Right lung (tissue), 2 donors: ENCODE measurements at regions not wholly inside any gene's neighbourhood (a gene's known extent, or its start where the extent isn't known, plus 50 kb on each side); places are given as distances from the start of the nearest gene placed in this dataset.
"Not testable (repeated sequence)": the region's sequence is repeated elsewhere in the genome, so short reads cannot be mapped to it uniquely, and the experiment has no call there.

ENCODE experiments used
- DNase-seq, 2 donors: peaks; one replicate each; pipeline ENCODE4 v3.0.0-alpha.2; 2013

DNA sequence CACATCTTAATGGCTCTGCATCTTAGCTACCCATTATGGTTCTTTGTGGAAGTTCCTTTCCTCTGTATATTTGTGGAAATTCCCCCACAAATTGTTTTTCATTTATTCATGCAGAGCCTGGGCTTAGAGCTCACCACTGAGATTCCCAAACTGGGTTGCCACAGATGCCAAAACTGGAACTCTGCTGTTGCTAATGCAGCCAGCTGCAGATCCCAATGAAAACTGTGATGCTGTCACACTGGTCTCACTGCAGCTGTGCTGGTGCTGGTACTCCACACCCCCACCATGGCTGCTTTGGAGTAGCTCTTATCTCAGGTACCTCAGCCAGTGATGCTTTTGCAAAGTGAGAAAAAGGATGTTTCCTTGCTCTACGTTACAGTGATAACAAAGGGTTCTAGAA is 87.7 kb downstream of the DCK start:
- no peak for DNase-seq

DNA sequence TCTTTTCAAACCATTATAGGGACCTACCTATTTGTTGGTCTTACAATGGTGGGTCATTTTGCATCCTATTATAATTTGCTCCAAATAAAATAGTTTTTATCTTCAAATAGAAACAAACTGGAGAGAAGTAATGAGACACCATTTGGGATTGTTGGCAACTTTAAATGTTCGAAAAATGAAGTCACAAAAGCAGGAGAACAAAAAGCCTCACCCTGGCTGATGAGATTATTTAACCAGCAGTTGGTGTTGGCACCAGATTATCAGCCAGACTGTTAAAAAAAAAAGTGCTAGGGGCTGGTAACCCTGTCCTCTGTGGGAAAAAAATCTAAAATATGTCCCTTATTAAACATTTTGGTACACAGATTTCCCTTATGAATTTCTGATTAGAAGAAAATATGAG is 100.3 kb downstream of the DCK start:
- DNase-seq = no peak

DNA sequence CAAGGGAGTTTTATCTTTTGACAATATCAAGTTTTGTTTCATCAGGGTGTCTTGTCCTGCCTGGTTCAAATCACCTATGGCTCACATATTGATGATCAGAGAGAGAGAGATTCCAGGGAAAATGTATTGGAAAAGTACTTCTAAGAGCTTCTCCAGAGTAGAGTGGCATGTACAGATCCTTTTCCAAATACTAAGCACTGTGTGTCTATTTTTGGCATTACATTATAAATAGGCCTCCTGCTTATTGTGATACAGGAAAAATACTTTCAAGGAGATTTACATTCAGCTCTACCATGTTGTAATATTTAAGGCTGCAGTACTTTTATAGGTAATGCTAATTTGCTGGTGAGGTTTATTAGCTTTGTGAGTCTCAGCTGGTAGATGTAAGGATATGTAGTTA is 100.8 kb downstream of the DCK start:
- DNase-seq = no peak

DNA sequence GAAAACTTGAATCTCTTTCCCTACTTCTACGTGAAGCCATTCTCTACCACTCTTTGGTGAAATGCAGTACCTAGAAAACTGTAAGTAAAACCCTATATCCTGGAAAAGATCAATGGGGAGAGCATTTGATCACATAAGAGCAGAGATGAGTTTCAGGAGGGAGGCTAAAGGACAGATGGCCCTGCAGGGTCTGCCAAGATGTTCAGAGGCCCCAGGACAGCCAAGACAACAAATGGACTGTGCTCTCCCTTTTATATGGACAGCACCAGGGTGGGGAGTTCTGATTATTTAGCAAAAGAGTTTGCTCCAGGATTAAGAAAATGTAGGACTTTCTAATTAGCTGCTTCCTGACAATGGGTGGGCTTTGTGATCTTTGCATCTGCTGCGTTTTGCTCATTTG is 101.7 kb downstream of the DCK start:
- no peak for DNase-seq

DNA sequence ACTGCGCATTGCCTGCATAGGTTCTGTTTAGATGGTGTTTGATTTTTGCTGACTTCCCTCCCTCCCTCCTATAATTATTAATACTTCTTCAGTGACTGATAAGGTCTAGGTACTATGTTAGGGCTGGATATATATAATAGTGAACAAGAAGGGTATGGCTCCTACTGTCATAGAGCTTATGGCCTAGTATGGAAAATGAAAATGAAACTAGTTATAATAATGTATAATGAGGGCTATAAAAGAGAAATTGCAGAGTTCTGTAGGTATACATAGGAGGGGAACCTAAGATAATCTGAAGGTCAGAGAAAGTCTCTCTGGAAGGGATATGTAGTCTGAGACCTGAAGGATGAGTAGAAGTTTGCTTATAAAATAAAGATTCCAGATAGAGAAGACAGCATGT is 102.1 kb downstream of the DCK start:
- no peak for DNase-seq

DNA sequence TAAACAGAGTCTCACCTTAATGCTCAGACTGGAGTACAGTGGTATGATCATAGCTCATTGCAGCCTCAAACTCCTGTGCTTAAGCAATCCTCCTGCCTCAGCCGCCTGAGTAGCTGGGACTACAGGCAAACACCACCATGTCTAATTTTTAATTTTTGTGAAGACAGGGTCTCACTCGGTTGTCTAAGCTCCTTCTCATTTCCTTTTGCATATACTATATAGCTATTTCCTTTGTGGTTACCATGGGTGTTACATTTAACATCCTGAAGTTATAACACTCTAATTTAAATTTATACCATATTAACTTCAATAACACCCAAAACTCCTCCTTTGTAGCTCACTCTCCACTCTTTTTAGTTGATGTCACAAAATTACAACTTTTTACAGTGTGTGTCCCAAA is 114.3 kb downstream of the DCK start:
- DNase-seq = no peak

DNA sequence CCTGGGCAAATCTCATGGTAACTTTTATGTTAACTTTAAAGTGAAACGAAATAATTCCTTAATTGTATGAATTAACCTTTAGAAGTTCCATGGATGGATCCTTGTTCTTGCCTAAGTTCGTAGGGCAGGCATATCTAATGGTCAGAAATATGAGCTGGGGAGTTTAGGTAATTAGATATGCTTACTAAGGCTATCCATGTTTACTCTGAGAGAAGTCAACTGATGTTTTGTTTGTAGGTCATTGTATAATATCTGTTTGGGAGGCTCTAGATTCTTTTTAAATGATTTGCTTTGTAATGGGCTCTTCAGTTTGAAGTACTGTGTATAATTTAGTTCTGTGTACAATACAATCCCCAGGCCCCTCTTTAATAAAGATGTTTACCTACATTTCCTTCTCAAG is 117.0 kb downstream of the DCK start:
- no peak for DNase-seq

DNA sequence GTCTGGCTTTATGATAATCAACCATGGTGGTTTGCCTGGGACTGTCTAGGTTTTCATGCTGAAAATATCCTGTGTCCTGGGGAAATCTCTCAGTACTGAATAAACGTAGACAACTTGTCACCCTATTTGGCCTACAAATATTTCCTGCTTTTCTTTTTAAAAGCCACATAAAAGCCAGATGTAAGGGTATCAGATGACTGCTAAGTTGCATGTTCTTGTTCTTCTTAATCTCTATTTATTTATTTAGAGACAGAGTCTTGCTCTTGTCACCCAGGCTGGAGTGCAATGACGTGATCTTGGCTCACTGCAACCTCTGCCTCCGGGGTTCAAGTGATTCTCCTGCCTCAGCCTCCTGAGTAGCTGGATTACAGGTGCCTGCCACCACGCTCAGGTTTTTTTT is 117.7 kb downstream of the DCK start:
- not testable (repeated sequence) for DNase-seq

DNA sequence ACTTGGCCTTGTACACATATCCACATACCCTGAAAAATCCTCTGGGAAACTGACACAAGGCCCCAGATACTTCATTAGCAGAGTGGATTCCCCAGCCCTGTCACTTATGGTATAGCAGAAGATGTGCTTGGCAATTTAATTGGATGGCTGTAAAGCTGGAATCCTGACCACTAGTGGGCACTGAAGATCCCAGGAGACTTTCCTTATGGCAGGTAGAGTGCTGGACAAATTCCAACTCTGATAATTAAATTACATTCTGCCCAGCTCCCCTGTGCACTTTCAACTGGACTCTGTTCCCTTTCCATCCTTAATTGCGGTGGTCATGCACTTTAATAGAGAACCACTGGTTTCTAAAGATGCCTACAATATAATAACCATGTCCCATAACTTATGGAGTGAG is 119.8 kb downstream of the DCK start:
- DNase-seq = no peak

DNA sequence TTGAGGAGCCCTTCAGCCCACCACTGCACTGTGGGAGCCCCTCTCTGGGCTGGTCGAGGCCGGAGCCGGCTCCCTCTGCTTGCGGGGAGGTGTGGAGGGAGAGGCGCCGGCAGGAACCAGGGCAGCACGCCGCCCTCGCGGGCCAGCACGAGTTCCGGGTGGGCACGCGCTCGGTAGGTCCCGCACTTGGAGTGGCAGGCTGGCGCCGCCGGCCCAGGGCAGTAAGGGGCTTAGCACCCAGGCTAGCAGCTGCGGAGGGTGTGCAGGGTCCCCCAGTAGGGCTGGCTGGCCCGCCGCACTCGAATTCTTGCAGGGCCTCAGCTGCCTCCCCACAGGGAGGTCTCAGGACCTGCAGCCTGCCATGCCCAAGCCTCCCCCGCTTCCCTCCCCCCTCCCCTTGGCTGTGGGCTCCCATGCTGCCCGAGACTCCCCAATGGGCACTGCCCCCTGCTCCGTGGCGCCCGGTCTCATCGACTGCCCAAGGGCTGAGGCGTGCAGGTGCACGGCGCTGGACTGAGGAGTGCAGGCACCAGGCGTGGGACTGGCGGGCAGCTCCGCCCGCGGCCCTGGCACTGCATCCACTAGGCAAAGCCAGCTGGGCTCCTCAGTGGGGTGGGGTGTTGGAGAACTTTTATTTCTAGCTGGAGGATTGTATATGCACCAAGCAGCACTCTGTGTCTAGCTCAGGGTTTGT is 127.5 kb downstream of the DCK start:
- no peak for DNase-seq

DNA sequence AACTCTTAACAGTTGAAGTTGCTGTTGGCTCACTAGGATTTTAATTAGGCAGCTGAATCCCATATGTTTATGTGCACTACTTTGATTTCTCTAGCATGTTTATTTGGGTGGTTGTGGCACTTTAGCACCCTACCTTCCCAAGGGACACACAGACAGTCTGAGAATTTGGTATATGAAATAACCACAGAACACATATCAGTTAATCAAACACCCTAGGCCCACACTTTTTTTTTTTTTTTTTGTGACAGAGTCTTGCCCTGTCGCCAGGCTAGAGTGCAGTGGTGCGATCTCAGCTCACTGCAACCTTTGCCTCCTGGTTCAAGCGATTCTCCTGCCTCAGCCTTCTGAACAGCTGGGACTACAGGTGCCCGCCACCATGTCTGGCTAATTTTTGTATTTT is 130.5 kb downstream of the DCK start:
- no peak for DNase-seq

DNA sequence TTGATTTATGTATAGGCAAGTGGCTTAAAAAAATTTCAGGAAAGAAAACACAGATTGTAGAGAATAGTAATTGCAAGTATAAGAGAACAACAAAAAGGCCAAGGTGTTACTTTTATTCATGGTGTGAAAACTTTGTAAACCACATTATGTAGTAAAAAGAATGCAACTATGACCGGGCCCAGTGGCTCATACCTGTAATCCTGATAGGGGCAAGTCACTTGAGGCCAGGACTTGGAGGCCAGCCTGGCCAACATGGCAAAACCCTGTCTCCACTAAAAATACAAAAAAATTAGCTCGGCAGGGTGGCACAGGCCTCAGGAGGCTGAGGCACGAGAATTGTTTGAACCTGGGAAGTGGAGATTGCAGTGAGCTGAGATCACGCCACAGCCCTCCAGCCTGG is 131.7 kb downstream of the DCK start:
- no peak for DNase-seq

DNA sequence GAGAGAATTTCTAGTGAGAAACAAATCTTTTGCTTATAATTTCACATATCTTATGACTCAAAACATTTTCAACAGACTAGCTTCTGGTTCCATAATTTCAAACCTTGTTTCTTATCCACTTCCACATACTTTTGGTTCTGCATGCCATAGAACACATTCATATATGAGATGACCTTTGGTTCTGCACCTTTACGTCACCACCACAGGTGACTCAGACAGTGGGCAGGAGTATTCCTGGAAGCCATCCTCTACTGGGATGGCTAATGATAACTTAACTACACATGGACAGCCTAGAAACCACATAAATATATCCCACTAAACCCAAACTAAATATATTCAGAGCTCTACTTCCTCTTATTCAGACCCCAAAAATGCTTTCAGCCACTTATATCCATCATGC is 133.3 kb downstream of the DCK start:
- DNase-seq = no peak

DNA sequence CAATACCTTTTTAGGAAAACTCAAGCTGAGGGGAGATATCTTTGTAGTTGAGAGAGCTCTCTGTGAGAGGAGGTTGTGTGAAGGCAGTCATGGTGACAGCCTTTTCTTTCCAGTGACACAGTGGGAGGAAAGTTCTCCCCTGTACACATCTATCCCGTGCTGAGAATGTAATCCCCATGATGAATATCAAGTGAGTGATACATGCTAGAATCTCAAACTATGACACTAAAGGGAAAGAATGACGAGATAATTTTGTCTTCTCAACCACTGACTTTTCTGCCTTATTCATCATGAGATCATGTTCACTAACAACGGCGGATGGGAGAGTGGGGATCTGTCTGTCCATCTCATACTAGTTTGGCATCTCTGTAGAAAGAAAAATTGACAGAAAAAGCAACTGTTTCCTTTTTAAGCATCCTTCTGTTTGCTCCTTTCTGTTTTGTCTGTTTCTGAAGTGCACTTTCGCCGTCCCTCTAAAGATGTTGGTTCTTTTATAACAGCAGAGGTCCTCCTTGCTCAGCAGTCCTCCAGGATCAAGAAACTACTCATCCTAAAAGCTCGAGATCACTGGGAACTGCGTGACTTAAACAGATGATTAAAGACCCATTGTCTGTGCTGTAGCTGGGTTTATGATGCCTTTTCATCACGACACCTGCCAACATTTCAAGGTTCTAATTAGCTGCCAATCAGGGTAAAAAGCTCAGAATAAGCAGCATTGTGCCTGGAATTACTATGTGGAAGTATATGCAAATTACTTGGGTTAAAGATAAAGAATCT is 137.6 kb downstream of the DCK start:
- no peak for DNase-seq

DNA sequence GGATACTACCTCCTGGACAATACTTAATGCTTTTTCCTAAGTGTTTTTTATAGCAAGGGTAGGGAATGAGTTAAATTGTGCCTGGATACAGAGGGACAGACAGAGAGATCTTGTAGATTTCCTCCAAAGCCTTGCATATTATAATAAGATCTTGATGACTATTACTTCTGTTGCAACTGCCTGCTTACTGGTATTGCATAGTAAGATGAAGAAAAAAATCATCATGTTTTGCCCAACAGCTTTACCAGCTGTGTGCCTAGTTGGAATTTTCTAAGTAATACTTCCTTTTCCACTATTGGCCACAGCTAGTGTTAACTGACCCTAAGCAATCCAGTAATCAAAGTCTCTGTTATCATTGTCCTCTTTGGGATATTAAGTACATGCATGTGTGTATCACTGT is 139.0 kb downstream of the DCK start:
- DNase-seq = no peak

DNA sequence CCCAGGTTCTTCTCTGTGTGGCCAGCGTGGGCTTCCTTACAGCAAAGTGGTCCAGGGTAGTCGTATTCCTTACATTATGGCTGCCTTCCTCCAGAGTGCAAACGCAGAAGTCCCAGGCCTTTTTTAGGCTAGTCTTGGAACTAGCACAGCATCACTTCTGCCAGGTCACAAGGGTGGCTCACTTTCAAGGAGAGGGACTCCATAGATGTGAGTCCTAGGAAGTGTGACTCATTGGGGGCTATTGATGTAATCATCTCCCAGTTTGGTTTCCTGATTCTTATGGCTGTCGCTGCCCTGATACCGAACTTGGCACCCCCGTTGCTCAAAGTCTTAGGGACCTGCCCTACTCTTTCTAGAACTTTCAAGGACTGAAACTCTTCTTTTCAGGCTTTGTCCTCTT is 140.0 kb downstream of the DCK start:
- no peak for DNase-seq

DNA sequence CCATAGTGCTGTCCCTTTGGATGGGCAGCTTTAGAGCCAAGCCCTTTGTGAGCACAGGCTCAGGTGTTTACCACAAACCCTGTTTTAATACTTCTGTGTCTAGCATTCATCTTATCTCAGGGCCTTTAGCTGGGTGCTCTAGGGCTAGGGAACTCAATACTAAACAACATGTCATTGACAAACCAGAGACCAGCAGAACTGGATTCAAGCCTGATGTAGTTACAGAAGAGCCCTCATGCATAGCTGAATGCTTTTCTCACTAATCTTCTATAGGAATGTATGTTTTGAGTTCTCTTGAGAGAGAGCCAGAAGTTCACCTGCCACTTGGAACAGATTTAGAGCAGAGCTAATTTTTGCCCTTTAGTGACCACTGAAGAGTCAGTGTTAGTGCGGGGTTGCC is 142.6 kb downstream of the DCK start:
- peak in 1 of 2 donors; percentile 6 for DNase-seq

DNA sequence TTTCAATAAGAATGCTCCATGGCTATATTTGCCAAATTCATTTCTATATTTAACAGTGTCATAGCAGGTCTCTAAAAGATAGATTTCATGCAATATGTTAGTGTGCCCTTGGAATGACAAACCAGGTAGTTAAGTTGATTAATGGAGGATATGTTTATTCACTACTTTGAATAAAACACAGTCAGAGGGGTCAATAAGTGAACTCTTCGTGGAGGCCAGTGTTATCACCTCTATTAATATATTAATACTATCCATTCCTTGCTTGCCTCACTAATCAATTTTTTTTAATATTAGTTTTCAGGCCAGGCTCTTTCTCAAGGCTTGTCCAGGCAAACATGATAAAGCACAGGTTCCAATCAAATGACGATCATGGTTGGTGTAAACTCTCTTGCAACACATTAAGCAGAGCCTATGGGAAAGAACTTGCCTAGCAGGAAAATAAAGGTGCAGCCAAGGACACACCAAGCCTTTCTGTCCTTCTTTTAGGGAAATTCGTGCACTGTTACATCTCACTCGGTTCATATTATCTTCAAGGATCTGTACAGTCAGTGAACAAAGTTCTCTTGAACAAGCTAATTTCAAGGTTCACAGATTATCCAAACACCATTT is 144.7 kb downstream of the DCK start:
- no peak for DNase-seq

DNA sequence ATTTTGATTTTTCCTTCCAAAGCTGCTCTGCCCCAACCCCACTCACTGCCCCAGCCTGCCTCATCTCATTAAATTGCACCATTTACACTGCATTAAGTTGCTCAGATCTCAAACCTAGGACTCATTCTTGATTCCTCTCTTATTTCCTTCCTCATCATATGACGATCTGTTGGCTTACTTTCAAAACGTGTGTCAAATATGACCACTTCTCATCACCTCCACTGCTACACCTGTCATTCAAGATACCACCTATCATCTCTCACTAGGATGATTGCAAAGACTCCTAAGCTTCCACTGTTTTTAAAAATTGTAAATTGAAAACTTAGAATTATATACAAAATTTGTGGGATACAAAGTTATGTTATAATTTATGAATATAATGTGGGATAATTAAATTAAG is 147.1 kb downstream of the DCK start:
- no peak for DNase-seq

DNA sequence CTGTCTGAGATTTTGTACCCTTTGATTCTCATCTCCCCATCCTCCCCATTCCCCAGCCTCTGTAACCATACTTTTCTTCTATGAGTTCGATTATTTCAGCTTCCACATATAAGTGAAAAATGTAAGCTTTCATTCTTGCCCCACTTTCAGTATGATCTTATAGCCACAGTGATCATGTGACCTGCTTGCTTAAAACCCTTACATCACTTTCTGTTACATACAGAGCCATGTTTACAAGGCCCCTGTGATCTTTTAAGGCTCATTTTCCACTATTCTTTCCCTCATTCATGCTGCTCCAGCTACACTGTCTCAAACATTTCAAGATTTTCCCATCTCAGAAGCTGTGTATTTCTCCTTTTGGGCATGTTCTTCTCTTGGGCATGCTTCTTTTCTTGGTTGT is 147.7 kb downstream of the DCK start:
- DNase-seq = no peak

DNA sequence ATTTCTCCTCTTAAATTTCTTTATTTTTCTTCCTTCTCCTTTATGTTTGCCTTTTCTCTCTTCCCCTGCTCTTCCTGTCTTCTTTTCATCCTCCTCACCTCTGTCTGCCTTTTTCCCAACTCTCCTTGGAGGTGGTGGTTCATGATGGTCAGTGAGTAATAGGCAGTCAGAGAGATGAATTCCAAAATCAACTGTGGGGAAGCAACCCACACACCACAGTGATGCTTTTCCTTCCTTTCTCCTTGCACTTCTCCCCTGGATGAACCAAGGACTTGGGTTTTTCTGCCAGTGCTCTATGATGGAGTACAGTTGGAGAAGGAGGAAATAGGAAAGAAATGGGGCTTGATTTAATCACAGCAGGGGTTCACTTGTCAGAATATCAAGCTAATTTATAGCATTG is 153.8 kb downstream of the DCK start:
- DNase-seq = no peak

DNA sequence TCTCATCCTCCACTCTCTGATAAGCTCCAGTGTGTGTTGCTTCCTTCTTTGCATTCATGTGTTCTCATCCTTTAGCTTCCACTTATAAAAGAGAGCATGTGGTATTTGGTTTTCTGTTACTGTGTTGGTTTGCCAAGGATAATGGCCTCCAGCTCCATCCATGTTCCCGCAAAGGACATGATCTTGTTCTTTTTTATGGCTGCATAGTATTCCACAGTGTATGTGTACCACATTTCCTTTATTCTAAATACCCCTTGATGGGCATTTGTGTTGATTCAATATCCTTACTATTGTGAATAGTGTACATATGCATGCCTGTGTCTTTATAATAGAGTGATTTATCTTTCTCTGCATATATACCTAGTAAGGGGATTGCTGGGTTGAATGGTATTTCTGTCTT is 155.1 kb downstream of the DCK start:
- DNase-seq = no peak

DNA sequence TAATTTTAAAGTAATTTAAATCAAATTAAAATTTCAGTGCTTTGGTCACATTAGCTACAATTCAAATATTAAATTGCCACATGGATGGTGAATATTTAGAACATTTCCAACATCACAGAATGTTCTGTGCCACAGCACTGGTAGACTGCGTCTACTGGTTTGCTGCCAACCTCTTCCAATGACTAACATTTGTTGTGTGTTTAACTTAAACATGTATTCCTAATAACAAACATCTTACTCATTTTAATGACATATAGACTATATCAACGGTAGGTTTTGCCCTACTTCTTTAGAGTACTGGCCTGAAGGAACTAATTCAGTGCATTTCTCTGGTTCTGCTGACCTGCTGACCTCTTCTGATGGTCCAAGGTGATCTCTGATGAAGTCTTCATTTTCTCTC is 157.6 kb downstream of the DCK start:
- no peak for DNase-seq

DNA sequence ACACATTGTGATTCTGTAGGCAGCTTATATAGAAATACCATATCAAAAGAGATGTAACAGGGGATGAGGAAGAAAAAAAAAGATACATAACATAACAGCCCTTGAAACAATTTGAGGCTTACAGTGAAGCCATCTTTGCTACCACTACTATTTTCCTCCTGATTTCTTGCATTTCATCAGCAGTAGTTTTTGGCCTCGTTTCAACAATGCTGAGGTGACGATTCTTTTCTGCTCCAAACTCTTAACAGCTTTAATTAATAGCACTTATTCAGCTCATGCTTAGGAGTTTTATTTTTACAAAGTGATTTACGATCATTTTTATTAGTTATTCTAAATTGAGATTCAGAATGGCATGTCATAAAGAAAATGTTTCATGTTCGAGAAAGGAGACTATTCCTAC is 163.2 kb downstream of the DCK start:
- no peak for DNase-seq
